GM21367 (cell line): ENCODE measurements at regions not wholly inside any gene's neighbourhood (a gene's known extent, or its start where the extent isn't known, plus 50 kb on each side); places are given as distances from the start of the nearest gene placed in this dataset.
"Not testable (repeated sequence)": the region's sequence is repeated elsewhere in the genome, so short reads cannot be mapped to it uniquely, and the experiment has no call there.

Source experiments
- ATAC-seq: cut with Tn5 transposase; IDR thresholded peaks from one replicate; pipeline ENCODE4 v1.9.1; 2021; ENCODE audit not compliant: unreplicated experiment

- no peak for ATAC-seq
Measured at GRCh38 chr5:99176186-99176585, 247.4 kb upstream of the CHD1 start.

- ATAC-seq, result no peak
Measured at GRCh38 chr5:99169309-99169708, 240.5 kb upstream of the CHD1 start.

- not testable (repeated sequence) for ATAC-seq
Measured at GRCh38 chr5:99161538-99161937, 232.7 kb upstream of the CHD1 start.

GRCh38 chr5:99156688-99157087 lies 227.9 kb upstream of the CHD1 start:
- no peak for ATAC-seq

GRCh38 chr5:99143283-99143795 lies 214.5 kb upstream of the CHD1 start:
- not testable (repeated sequence) for ATAC-seq

- no peak for ATAC-seq
Measured at GRCh38 chr5:99141534-99142128, 212.8 kb upstream of the CHD1 start.

- no peak for ATAC-seq
Measured at GRCh38 chr5:99138911-99139310, 210.1 kb upstream of the CHD1 start.

- no peak for ATAC-seq
Measured at GRCh38 chr5:99133921-99134320, 205.1 kb upstream of the CHD1 start.

GRCh38 chr5:99129768-99130501 lies 201.1 kb upstream of the CHD1 start:
- no peak for ATAC-seq

- ATAC-seq, result no peak
Measured at GRCh38 chr5:99122976-99123375, 194.2 kb upstream of the CHD1 start.

GRCh38 chr5:99119326-99119725 lies 190.5 kb upstream of the CHD1 start:
- ATAC-seq, result no peak

GRCh38 chr5:99116526-99116925 lies 187.7 kb upstream of the CHD1 start:
- no peak for ATAC-seq

GRCh38 chr5:99109894-99110293 lies 181.1 kb upstream of the CHD1 start:
- no peak for ATAC-seq

GRCh38 chr5:99105216-99105615 lies 176.4 kb upstream of the CHD1 start:
- no peak for ATAC-seq

GRCh38 chr5:99104538-99105132 lies 175.8 kb upstream of the CHD1 start:
- no peak for ATAC-seq

- ATAC-seq, result no peak
Measured at GRCh38 chr5:99102073-99102697, 173.4 kb upstream of the CHD1 start.

- no peak for ATAC-seq
Measured at GRCh38 chr5:99099691-99100090, 170.9 kb upstream of the CHD1 start.

GRCh38 chr5:99089822-99090549 lies 161.2 kb upstream of the CHD1 start:
- no peak for ATAC-seq

GRCh38 chr5:99088309-99088708 lies 159.5 kb upstream of the CHD1 start:
- ATAC-seq, result no peak

GRCh38 chr5:99083197-99083596 lies 154.4 kb upstream of the CHD1 start:
- ATAC-seq, result no peak

GRCh38 chr5:99081711-99082110 lies 152.9 kb upstream of the CHD1 start:
- ATAC-seq, result no peak
